ENCODE measurements at regions not wholly inside any gene's neighbourhood (a gene's known extent, or its start where the extent isn't known, plus 50 kb on each side); places are given as distances from the start of the nearest gene placed in this dataset.
"Not testable (repeated sequence)": the region's sequence is repeated elsewhere in the genome, so short reads cannot be mapped to it uniquely, and the experiment has no call there.

DNA sequence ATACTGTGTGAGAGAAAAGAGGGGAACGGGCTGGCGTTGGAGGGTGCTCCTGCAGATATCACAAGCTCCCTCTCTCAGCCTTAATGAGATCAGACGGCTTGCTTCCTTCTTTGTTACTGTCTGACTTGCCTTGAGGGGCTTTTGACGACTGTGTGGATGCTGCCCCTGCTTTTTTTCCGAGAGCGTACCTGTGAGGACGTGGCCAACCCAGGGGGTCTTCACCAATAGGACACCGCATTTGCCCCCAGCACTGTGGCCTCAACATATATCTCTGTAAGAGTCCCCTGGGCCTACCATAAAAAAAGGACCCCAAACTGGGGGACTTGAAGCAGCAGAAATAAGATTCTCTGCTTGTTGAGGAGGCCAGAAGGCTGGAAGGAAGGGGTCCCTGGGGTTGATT is 143.9 kb downstream of the SHOX start:
- DNase-seq (ENCODE audit: low read depth in 4 of 4, low spot score in 3 of 4), result no peak

DNA sequence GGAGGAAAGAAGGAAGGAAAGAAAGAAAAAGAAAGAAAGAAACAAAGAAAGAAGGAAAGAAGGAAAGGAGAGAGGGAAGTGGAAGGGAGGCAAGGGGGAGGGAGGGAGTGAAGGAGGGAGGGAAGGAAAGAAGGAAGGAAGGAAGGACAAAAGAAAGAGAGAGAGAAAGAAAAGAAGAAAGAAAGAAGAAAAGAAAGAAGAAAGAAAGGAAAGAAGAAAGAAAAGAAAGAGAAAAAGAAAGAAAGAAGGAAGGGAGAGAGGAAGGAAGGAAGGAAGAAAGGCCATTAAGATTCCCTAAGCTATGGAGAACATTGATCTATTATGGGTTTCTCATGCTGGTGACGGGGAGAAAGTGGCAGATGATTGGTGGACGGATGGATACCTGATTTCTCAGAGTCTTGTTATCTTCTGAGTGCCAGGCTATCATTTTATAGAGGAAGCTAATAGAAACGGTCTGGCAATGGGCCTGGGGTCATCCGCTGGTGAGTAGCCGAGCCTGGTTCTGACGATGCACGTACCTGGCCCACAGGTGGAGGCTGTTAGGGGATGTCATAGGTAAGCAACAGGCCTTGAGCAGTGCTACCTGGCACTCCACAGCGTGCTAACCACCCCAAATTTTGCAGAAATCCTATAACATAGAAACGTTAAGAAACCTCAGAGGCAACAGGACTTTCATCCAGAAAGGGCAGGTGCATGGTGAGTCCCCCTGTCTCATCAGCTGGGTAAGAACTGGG is 142.9 kb downstream of the SHOX start:
- no peak for DNase-seq (ENCODE audit: low read depth in 4 of 4, low spot score in 3 of 4)

DNA sequence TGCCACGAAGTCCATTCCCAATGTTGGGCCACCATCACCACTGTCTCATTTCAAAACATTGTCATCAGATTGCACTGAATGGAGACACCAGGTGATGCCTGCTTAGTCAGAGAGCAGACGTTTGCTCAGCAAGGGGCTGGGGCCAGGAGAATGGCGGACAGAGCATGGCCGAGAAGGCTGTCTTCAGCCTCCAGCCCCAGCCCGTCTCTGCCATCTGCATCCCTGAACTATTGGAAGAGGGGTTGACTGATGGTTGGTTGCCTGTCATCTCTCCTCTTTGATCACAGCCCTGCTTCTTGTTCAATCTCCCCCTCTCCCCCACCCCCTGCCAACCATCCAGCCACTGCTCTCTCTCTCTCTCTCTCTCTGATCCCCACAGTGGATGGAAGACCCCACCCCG is 140.9 kb downstream of the SHOX start:
- DNase-seq (ENCODE audit: low read depth in 4 of 4, low spot score in 3 of 4), result no peak

DNA sequence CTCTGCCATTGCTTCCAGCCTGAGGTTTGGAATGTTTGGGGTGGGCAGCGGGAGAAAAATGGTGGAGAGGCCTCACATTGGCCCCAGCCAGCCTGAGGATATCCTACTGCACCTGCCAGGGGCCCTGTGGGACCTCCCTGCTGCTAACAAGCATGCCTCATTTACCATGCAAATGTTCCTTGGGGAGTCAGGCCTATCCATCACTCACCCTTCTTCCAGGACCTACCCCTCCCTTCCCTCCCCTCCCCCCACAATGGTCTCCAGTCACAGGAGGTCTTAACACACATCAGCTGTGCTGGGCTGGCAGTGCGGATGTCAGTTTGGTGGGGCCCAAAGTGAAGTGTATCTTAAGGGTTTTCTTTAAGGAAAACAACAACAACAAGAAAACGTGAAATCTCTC is 139.2 kb downstream of the SHOX start:
- DNase-seq (ENCODE audit: low read depth in 4 of 4, low spot score in 3 of 4), result no peak

DNA sequence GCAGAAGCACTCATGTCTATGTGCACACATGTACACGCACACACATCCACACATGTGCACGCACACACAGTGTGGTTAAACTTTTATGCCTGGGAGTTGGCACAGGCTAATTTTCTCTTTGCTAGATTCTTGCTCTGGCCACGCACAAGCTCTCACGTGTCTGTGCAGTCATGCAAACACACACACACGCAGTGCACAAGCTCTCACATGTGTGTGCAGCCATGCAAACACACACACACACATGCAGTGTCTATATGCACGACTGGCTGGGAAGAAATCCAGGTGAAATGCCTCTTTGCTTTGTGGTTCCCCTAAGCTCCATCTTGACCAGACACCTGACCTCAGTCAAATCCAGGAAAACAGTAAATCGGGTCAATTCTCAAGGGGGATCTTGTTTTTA is 138.0 kb downstream of the SHOX start:
- no peak for DNase-seq (ENCODE audit: low read depth in 4 of 4, low spot score in 3 of 4)

DNA sequence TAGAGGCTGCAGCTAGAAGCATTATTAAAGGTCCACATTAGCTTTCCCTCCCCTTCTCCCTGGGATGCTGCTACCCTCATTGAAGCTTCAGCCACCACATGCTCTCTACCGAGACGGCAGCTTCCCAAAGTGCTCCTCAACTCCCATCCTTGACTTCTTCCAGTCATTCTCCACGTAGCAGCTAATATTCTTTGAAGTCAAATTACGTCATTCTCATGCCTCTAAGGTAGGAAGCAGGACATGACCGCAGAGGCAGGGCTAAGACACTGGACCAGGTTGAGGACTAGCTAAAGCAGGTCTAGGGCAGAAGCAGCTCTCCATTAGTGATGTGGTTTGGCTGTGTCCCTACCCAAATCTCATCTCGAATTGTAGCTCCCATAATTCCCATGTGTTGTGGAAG is 128.3 kb downstream of the SHOX start:
- no peak for DNase-seq (ENCODE audit: low read depth in 4 of 4, low spot score in 3 of 4)

DNA sequence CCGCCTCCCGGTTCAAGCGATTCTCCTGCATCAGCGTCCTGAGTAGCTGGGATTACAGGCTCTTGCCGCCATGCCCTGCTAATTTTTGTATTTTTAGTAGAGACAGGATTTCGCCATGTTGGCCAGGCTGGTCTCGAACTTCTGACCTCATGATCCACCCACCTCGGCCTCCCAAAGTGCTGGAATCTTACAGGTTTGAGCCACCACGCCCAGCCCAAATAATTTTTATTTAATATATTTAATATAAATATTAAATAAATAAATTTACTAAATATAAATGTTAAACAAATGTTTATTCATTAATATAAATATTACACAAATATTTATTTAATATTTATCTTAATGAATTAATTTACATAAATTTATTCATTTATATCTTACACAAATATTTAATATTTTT is 120.2 kb downstream of the SHOX start:
- no peak for DNase-seq (ENCODE audit: low read depth in 4 of 4, low spot score in 3 of 4)

DNA sequence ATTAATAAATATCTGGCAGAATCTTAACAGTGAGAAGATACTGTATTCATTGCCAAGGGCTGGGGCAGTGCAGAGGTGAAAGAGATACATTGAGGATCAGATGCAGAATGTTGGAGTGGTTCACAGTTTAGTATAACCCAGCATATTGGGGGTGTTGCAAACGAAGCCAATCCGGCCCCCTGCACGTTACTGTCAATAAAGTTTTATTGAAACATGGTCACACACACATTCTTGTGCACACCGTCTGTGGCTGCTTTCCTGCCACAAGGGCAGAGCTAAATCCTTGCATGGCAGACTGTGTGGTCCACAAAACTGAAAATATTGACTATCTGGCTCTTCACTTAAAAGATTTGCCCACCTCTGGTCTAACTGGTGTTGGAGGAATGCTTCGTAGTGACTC is 119.7 kb downstream of the SHOX start:
- DNase-seq (ENCODE audit: low read depth in 4 of 4, low spot score in 3 of 4), result no peak

DNA sequence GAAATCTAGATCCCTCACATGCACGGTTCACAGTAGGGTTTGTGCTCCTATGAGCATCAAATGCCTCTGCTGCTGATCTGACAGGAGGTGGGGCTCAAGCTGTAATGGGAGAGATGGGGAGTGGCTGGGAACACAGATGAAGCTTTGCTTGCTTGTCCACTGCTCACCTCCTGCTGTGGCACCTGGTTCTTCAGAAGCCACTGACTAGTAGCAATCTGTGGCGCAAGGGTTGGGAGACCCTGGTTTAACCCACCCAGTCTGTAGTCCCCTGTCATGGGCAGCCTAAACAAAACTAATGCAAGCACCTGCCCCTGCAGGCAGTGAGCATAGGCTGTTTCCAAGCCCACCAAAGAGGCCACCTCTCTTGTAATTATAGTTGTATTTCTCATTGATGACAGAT is 116.6 kb downstream of the SHOX start:
- DNase-seq (ENCODE audit: low read depth in 4 of 4, low spot score in 3 of 4), result no peak

DNA sequence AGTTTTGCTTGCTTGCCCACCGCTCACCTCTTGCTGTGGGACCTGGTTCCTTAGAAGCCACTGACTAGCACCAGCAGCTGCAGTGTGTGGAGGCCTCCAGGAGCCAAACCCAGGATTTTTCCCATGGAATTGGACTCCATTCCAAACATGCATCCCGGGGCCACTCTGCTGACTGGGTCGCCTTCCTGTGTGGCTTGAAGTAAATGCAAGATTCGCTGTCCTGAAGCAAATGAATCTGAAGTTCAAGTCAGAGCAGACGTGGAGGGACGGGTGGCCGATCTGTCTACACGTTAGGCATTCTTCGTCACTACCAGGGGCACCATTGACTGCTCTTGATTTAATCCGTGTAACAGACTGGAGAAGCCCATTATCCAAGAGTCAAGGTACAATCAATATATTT is 109.0 kb downstream of the SHOX start:
- DNase-seq (ENCODE audit: low read depth in 4 of 4, low spot score in 3 of 4), result no peak

DNA sequence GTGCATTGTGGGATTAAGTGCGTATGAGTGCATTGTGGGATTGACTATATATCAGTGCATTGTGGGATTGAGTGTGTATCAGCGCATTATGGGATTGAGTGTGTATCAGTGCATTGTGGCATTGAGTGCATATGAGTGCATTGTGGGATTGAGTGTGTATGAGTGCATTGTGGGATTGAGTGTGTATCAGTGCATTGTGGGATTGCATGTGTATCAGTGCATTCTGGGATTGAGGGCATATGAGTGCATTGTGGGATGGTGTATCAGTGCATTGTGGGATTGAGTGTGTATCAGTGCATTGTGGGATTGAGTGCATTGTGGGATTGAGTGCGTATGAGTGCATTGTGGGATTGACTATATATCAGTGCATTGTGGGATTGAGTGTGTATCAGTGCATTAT is 106.4 kb downstream of the SHOX start:
- not testable (repeated sequence) for DNase-seq (ENCODE audit: low read depth in 4 of 4, low spot score in 3 of 4)

DNA sequence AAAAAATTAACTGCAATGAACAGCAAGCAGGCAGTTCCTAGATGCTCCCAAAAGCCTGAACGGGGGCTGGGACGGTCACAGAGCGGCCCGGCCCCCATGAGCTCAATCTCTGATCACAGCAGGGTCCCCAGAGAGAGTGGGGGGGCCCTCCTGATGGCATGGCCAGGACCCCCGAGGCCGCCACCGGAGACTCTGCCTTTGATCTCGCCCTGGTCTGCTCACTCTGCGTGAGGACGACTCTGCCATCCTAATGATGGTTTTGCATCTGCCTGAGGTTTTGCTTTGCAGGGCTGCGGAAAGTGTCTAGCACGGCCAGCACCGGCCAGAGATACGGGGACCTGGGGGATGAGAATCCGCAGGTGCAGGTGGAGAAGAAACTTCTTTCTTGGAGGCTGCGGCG is 103.8 kb downstream of the SHOX start:
- DNase-seq (ENCODE audit: low read depth in 4 of 4, low spot score in 3 of 4), result no peak

DNA sequence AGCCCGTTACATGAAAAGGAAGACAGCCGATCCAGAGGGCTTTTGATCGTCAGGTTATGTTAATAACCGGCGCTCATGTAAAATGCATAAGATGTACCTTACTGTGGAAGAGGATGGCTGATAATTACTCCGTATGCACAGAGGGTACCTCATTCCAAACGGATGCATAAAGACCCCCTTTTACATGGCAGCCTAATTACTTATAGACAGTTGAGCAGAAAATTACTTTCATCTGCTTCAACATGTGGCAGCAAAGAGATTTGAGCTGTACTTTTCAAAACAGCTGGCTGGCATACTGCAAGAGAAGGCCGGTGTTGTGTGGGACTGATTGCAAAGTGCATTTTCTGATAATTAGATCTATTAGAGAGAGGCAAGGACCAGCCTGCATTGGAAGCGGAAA is 103.4 kb downstream of the SHOX start:
- DNase-seq (ENCODE audit: low read depth in 4 of 4, low spot score in 3 of 4), result no peak

DNA sequence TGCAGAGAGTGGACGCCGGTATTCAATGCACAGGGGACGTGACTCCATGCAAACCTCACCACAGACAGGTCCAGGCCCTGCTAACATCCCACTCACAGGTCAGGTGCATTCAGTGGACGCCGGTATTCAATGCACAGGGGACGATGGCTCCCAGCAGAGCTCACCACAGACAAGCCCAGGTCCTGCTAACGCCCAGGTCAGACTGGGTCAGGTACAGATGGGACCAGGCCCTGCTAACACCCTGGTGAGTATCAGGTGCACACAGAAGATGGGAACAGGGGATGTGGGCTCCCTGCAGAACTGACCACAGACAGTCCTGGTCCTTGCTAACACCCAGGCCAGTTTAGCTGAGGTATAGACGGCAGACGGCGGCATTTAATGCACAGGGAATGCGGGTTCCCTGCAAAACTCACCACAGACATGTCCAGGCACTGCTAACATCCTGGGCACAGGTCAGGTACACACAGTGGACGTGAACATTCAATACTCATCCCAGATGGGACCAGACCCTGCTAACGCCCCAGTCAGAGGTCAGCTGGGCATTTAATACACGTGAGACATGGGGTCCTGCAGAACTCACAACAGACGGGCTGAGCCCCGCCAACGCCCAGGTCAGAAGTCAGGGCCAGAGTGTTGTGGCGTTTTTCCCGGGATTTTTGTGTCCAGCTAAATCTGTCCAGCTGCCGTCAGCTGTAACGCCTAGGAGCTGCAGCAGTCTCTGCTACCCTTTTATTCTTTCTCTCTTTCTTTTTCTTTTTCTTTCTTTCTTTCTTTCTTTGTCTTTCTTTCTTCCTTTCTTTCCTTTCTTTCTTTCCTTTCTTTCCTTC is 99.2 kb downstream of the SHOX start:
- DNase-seq (ENCODE audit: low read depth in 4 of 4, low spot score in 3 of 4), result no peak

DNA sequence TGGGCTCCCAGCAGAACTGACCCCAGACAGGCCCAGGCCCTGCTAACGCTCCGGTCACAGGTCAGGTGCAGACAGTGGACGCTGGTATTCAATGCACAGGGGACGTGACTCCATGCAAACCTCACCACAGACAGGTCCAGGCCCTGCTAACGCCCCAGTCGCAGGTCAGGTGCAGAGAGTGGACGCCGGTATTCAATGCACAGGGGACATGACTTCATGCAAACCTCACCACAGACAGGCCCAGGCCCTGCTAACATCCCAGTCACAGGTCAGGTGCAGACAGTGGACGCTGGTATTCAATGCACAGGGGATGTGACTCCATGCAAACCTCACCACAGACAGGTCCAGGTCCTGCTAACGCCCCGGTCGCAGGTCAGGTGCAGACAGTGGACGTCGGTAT is 98.5 kb downstream of the SHOX start:
- DNase-seq (ENCODE audit: low read depth in 4 of 4, low spot score in 3 of 4), result not testable (repeated sequence)

DNA sequence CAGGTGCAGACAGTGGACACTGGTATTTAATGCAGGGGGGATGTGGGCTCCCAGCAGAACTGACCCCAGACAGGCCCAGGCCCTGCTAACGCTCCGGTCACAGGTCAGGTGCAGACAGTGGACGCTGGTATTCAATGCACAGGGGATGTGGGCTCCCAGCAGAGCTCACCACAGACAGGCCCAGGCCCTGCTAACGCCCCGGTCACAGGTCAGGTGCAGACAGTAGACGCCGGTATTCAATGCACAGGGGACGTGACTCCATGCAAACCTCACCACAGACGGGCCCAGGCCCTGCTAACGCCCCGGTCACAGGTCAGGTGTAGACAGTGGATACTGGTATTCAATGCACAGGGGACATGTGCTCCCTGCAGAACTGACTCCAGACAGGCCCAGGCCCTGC is 98.0 kb downstream of the SHOX start:
- DNase-seq (ENCODE audit: low read depth in 4 of 4, low spot score in 3 of 4), result not testable (repeated sequence)

DNA sequence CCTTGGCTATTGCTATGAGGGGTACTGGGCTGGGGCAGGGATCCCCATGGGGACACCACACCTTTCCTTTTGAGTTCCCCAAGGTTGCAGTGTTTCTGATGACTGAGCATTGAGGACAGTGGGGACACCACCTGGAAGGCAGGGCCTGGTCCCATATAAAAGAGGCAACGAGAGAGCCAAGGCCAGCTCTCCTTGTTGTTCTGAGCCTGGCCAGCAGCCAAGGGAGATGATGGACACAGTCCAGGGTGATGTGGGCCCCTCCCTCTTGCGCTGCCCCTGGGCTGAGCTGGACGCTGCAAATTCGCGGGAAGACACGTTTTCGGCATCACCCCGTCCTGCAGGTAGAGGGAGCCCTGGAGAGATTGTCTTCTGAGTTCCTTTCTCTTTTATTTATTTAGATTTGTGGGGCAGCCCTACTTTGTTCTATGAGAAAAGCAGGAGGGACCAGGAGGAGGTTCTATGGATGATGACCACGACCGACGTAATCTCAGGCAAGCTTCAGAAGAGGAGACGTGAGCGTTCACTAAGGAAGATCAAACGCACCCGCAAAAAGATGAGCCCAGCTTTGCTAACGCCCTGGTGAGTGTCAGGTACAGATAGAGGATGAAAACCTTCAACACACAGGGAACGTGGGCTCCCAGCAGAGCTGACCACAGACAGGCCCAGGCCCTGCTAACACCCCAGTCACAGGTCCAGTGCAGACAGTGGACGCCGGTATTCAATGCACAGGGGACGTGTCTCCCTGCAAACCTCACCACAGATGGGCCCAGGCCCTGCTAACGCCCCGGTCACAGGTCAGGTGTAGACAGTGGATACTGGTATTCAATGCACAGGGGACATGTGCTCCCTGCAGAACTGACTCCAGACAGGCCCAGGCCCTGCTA is 97.4 kb downstream of the SHOX start:
- DNase-seq (ENCODE audit: low read depth in 4 of 4, low spot score in 3 of 4), result no peak

DNA sequence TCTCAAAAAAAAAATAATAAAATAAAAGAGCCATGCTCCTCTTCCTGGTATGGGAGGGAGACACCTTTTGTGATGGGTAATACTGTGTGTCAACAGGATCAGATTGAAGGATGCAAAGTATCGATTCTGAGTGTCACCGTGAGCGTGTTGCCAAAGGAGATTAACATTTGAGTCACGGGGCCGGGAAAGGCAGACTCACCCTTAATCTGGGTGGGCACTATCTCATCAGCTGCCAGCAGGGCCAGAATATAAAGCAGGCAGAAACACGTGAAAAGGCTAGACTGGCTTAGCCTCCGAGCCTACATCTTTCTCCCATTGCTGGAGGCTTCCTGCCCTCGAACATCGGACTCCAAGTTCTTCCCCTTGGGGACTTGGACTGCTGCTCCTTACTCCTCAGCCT is 95.4 kb downstream of the SHOX start:
- no peak for DNase-seq (ENCODE audit: low read depth in 4 of 4, low spot score in 3 of 4)

DNA sequence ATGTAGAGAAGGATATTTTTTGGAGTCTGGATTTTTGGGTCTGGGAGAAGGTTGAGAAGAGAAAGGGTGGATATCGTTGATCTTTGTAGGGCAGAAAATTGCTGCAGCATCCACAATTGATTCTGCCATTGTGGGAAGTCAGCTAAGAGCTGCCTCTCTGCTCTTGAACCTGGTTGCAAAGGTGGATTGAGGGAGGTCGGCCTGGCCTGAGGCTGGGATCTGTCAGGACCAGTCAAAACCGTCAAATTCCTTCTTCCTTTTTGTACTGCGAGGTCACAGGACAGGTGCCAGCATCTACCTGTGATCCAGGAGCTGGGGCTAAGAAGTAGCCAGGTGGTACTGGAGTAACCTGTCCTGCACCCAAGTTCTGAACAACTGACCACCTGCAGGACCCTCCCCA is 93.7 kb downstream of the SHOX start:
- DNase-seq (ENCODE audit: low read depth in 4 of 4, low spot score in 3 of 4), result no peak

DNA sequence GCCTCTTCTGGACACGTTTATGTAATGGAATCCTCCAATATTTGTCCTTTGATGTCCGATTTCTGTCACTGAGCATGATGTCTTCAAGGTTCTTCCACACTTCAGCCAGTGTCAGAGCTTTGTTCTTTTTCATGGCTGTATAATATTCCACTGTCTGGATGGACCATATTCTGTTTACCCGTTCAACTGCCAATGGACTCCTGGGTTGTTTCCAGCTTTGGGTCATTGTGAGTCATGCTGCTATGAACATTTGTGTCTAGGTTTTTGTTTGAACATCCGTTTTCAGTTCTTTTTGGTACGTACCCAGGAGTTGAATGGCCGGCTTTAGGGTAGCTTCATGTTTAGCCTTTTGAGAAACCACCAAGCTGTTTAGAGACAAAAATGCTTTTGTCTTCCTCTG is 93.2 kb downstream of the SHOX start:
- DNase-seq (ENCODE audit: low read depth in 4 of 4, low spot score in 3 of 4), result no peak

DNA sequence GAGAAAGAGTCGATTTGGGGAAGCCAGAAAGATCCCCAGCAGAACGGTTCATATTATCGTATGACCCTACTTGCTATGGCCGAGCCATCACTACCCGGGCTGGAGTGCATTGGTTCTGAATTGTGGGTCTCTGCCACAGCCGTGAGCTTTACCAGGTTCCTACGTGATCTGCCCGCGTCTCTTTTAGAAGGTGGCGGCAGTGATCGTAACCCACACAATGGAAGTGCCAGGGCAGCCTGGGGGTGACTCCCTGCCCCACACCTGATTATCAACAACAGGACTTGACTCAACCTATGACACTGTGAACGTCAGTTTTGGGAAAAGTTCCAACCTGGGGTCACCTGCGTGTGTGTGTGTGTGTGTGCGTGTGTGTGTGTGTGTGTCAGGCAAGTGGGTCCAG is 90.8 kb downstream of the SHOX start:
- DNase-seq (ENCODE audit: low read depth in 4 of 4, low spot score in 3 of 4), result no peak
